Mesenchymal stem cell (in vitro differentiated cells and primary cell): ENCODE measurements at regions not wholly inside any gene's neighbourhood (a gene's known extent, or its start where the extent isn't known, plus 50 kb on each side); places are given as distances from the start of the nearest gene placed in this dataset.

Experiments
- DNase-seq: peaks from one replicate; pipeline ENCODE4 v3.0.0-alpha.2; 2013
- H2AFZ ChIP-seq: one replicate; pipeline ENCODE4 v1.6.1; 2013; ENCODE audit warnings: low read depth, mild to moderate bottlenecking, control low read depth, inconsistent platforms, low read length, moderate library complexity
- H2AK5ac ChIP-seq: 2 replicates; pipeline ENCODE4 v1.6.1; 2013; ENCODE audit warnings: low read length, moderate library complexity, mild to moderate bottlenecking, inconsistent platforms; ENCODE audit not compliant: severe bottlenecking
- H2BK120ac ChIP-seq: one replicate; pipeline ENCODE4 v1.6.1; 2013; ENCODE audit warnings: low read depth, mild to moderate bottlenecking, inconsistent platforms, low read length, moderate library complexity
- H2BK12ac ChIP-seq, 2 experiments: one replicate each; pipeline ENCODE4 v1.6.1; 2013; ENCODE audit warnings: inconsistent platforms in 2 of 2, low read length in 2 of 2, mild to moderate bottlenecking in 2 of 2, moderate library complexity in 2 of 2, control low read depth in 1 of 2
- H2BK15ac ChIP-seq: one replicate; pipeline ENCODE4 v1.6.1; 2013; ENCODE audit warnings: mild to moderate bottlenecking, low read depth, inconsistent platforms; ENCODE audit not compliant: poor library complexity, severe bottlenecking
- H2BK5ac ChIP-seq: 2 replicates; pipeline ENCODE4 v1.6.1; 2013; ENCODE audit warnings: low read depth, mild to moderate bottlenecking, low read length, control low read depth, inconsistent platforms; ENCODE audit not compliant: poor library complexity, severe bottlenecking
- H3K14ac ChIP-seq, 2 experiments: one replicate each; pipeline ENCODE4 v1.6.1; 2013; ENCODE audit warnings: inconsistent platforms in 2 of 2, low read length in 2 of 2, control low read depth in 1 of 2, mild to moderate bottlenecking in 1 of 2, moderate library complexity in 1 of 2
- H3K18ac ChIP-seq, 2 experiments: one replicate each; pipeline ENCODE4 v1.6.1; 2013; ENCODE audit warnings: inconsistent platforms in 2 of 2, low read length in 2 of 2, control low read depth in 1 of 2, low read depth in 1 of 2, mild to moderate bottlenecking in 1 of 2
- H3K23ac ChIP-seq, 2 experiments: one replicate each; pipeline ENCODE4 v1.6.1; 2013; ENCODE audit warnings: inconsistent platforms in 2 of 2, low read length in 2 of 2, mild to moderate bottlenecking in 2 of 2, moderate library complexity in 2 of 2, control low read depth in 1 of 2
- H3K27ac ChIP-seq: 2 replicates; pipeline ENCODE4 v1.5.1; 2013; ENCODE audit warnings: mild to moderate bottlenecking, moderate library complexity, low read length, control low read depth, inconsistent platforms; ENCODE audit not compliant: poor library complexity, severe bottlenecking
- H3K27me3 ChIP-seq, 2 experiments: 2 replicates each; pipeline versions ENCODE4 v1.6.1 to v1.7.0; 2013; ENCODE audit warnings: low read length in 2 of 2, mild to moderate bottlenecking in 2 of 2, moderate library complexity in 2 of 2, control low read depth in 1 of 2, inconsistent platforms in 1 of 2; ENCODE audit not compliant: control insufficient read depth in 1 of 2, insufficient read depth in 1 of 2
- H3K36me3 ChIP-seq, 2 experiments: 2 replicates each; pipeline versions ENCODE4 v1.6.1 to v1.7.0; 2013; ENCODE audit warnings: low read length in 2 of 2, control low read depth in 1 of 2, inconsistent platforms in 1 of 2, low read depth in 1 of 2, mild to moderate bottlenecking in 1 of 2; ENCODE audit not compliant: insufficient read depth in 2 of 2, control insufficient read depth in 1 of 2
- H3K4ac ChIP-seq, 2 experiments: one replicate each; pipeline ENCODE4 v1.6.1; 2013; ENCODE audit warnings: inconsistent platforms in 2 of 2, low read length in 2 of 2, mild to moderate bottlenecking in 2 of 2, moderate library complexity in 2 of 2, control low read depth in 1 of 2, low read depth in 1 of 2
- H3K4me1 ChIP-seq: 2 replicates; pipeline ENCODE4 v1.6.1; 2013; ENCODE audit warnings: low read depth, low read length, control low read depth; ENCODE audit not compliant: control insufficient read depth, insufficient read depth
- H3K4me2 ChIP-seq: 2 replicates; pipeline ENCODE4 v1.6.1; 2013; ENCODE audit warnings: low read length, mild to moderate bottlenecking, inconsistent platforms; ENCODE audit not compliant: poor library complexity, severe bottlenecking
- H3K4me3 ChIP-seq, 2 experiments: 2 replicates each; pipeline versions ENCODE4 v1.5.1 to v1.7.0; 2013; ENCODE audit warnings: low read length in 2 of 2, mild to moderate bottlenecking in 2 of 2, control low read depth in 1 of 2, low read depth in 1 of 2; ENCODE audit not compliant: insufficient read depth in 1 of 2
- H3K79me1 ChIP-seq: replicated peaks from 2 replicates; pipeline ENCODE4 v1.6.1; 2013; ENCODE audit warnings: mild to moderate bottlenecking, control low read depth, low read length, inconsistent platforms; ENCODE audit not compliant: poor library complexity, severe bottlenecking
- H3K9ac ChIP-seq: 2 replicates; pipeline ENCODE4 v1.7.0; 2013; ENCODE audit warnings: mild to moderate bottlenecking, low read length, moderate library complexity
- H3K9me3 ChIP-seq: 2 replicates; pipeline ENCODE4 v1.7.0; 2013; ENCODE audit warnings: mild to moderate bottlenecking, low read length; ENCODE audit not compliant: control insufficient read depth
- H4K8ac ChIP-seq: one replicate; pipeline ENCODE4 v1.6.1; 2013; ENCODE audit warnings: inconsistent platforms, mild to moderate bottlenecking, low read length, moderate library complexity
- H4K91ac ChIP-seq: one replicate; pipeline ENCODE4 v1.6.1; 2013; ENCODE audit warnings: mild to moderate bottlenecking, low read length, inconsistent platforms
- WGBS: methylation state at CpG from one replicate; pipeline ENCODE4 v1.1.7; 2013; ENCODE audit warnings: mixed read lengths; 5-methylcytosine and 5-hydroxymethylcytosine counted together

- no peak overlapping the region for H2AK5ac ChIP-seq
- no peak overlapping the region for H3K4ac ChIP-seq
- H3K18ac ChIP-seq = no peak overlapping the region
- H3K9ac ChIP-seq = no peak overlapping the region
- no peak overlapping the region for H2BK12ac ChIP-seq
- no peak overlapping the region for H4K91ac ChIP-seq
- no peak overlapping the region for H2BK120ac ChIP-seq
- H3K4me2 ChIP-seq = no peak overlapping the region
- H3K9me3 ChIP-seq = no peaks in the 10 kb centered on the region
- H3K4me3 ChIP-seq = no peak overlapping the region
- H3K36me3 ChIP-seq = no peaks in the 10 kb centered on the region
- H4K8ac ChIP-seq = no peak overlapping the region
- WGBS = 81% methylated on average over 6 of the region's 6 CpGs
- DNase-seq = no peak
- no peak overlapping the region for H3K14ac ChIP-seq
- no peaks in the 10 kb centered on the region for H3K4me1 ChIP-seq
- no peaks in the 10 kb centered on the region for H3K79me1 ChIP-seq
- no peak overlapping the region for H2BK15ac ChIP-seq
- H3K27ac ChIP-seq = no peak overlapping the region
- no peak overlapping the region for H2BK5ac ChIP-seq
- H3K23ac ChIP-seq = no peak overlapping the region
- peaks cover 0 to under 1% of the 10 kb centered on the region in 2 experiments for H3K27me3 ChIP-seq
- no peak overlapping the region for H2AFZ ChIP-seq
These were observed 1490.8 kb upstream of the TMEM132C start for GRCh38 chr12:126776026-126776655.

- 89% methylated on average over 4 of the region's 5 CpGs for WGBS
- H3K23ac ChIP-seq = no peak overlapping the region
- no peak overlapping the region for H3K27ac ChIP-seq
- no peak overlapping the region for H2BK5ac ChIP-seq
- no peak overlapping the region for H4K91ac ChIP-seq
- H3K14ac ChIP-seq = no peak overlapping the region
- H2BK120ac ChIP-seq = no peak overlapping the region
- no peak overlapping the region for H3K18ac ChIP-seq
- H3K9ac ChIP-seq = no peak overlapping the region
- no peak overlapping the region for H4K8ac ChIP-seq
- H3K36me3 ChIP-seq = no peaks in the 10 kb centered on the region
- H2BK12ac ChIP-seq = no peak overlapping the region
- no peak for DNase-seq
- H3K4me1 ChIP-seq = no peaks in the 10 kb centered on the region
- no peak overlapping the region for H2AFZ ChIP-seq
- H3K9me3 ChIP-seq = no peaks in the 10 kb centered on the region
- no peak overlapping the region for H3K4ac ChIP-seq
- no peak overlapping the region for H2AK5ac ChIP-seq
- no peak overlapping the region for H3K4me2 ChIP-seq
- no peaks in the 10 kb centered on the region for H3K79me1 ChIP-seq
- no peak overlapping the region for H2BK15ac ChIP-seq
- no peak overlapping the region for H3K4me3 ChIP-seq
- H3K27me3 ChIP-seq = peaks cover 0 to 5% of the 10 kb centered on the region in 2 experiments
These were observed 1486.6 kb upstream of the TMEM132C start for GRCh38 chr12:126780343-126780742.

- Histone ChIP-seq H4K91ac (no peak overlapping the region), H2BK12ac (no peak overlapping the region), H3K4me2 (no peak overlapping the region), H2BK15ac (no peak overlapping the region), H2AFZ (no peak overlapping the region), H3K4me3 (no peak overlapping the region), H2BK5ac (no peak overlapping the region), H3K27ac (no peak overlapping the region), H3K23ac (no peak overlapping the region), H2BK120ac (no peak overlapping the region), H2AK5ac (no peak overlapping the region), H3K36me3 (no peaks in the 10 kb centered on the region), H4K8ac (no peak overlapping the region), H3K9ac (no peak overlapping the region), H3K9me3 (no peaks in the 10 kb centered on the region), H3K14ac (no peak overlapping the region), H3K4me1 (no peaks in the 10 kb centered on the region), H3K4ac (no peak overlapping the region), H3K18ac (no peak overlapping the region), H3K79me1 (no peaks in the 10 kb centered on the region), H3K27me3 (peaks cover 0 to 5% of the 10 kb centered on the region in 2 experiments)
- WGBS = 50% methylated on average over 2 of the region's 3 CpGs
- no peak for DNase-seq
These were observed 1485.4 kb upstream of the TMEM132C start for GRCh38 chr12:126781593-126781992.

GRCh38 chr12:126782083-126782482 is 1484.9 kb upstream of the TMEM132C start:
- Histone ChIP-seq H3K36me3 (no peaks in the 10 kb centered on the region), H2BK12ac (no peak overlapping the region), H3K14ac (no peak overlapping the region), H2AK5ac (no peak overlapping the region), H2BK5ac (no peak overlapping the region), H3K4me2 (no peak overlapping the region), H3K18ac (no peak overlapping the region), H4K8ac (no peak overlapping the region), H3K27ac (no peak overlapping the region), H3K4me1 (no peaks in the 10 kb centered on the region), H3K4ac (no peak overlapping the region), H3K9ac (no peak overlapping the region), H2BK15ac (no peak overlapping the region), H4K91ac (no peak overlapping the region), H3K4me3 (no peak overlapping the region), H3K27me3 (peaks cover 0 to 5% of the 10 kb centered on the region in 2 experiments), H3K9me3 (no peaks in the 10 kb centered on the region), H3K79me1 (no peaks in the 10 kb centered on the region), H2BK120ac (no peak overlapping the region), H3K23ac (no peak overlapping the region), H2AFZ (no peak overlapping the region)
- 75% methylated on average over 2 of the region's 2 CpGs for WGBS
- no peak for DNase-seq
